ENCODE measurements at regions not wholly inside any gene's neighbourhood (a gene's known extent, or its start where the extent isn't known, plus 50 kb on each side); places are given as distances from the start of the nearest gene placed in this dataset.
"Not testable (repeated sequence)": the region's sequence is repeated elsewhere in the genome, so short reads cannot be mapped to it uniquely, and the experiment has no call there.

GRCh38 chr12:86590296-86590695 is 334.1 kb upstream of the MGAT4C start:
- no peak for DNase-seq (ENCODE audit: extremely low spot score)
- ChIA-PET CTCF (no interaction called here), POLR2A (no interaction called here)
- TF ChIP-seq CTCF (IDR thresholded peaks at IDR 0.05; ENCODE audit: control extremely low read depth, extremely low read depth, low read depth, missing control alignments) = no peak

- ChIA-PET CTCF (no interaction called here), POLR2A (no interaction called here)
- TF ChIP-seq CTCF (IDR thresholded peaks at IDR 0.05; ENCODE audit: control extremely low read depth, extremely low read depth, low read depth, missing control alignments) = no peak
- no peak for DNase-seq (ENCODE audit: extremely low spot score)
Measured at GRCh38 chr12:86574143-86574542, 318.0 kb upstream of the MGAT4C start.

GRCh38 chr12:86572455-86572854 is 316.3 kb upstream of the MGAT4C start:
- CTCF ChIA-PET = no interaction called here

GRCh38 chr12:86565038-86565437 is 308.8 kb upstream of the MGAT4C start:
- ChIA-PET CTCF (no interaction called here), POLR2A (no interaction called here)
- DNase-seq (ENCODE audit: extremely low spot score) = no peak
- no peak for TF ChIP-seq CTCF (IDR thresholded peaks at IDR 0.05; ENCODE audit: control extremely low read depth, extremely low read depth, low read depth, missing control alignments)

More at GRCh38 chr12:86572455-86572854, 316.3 kb upstream of the MGAT4C start:
- POLR2A ChIA-PET = no interaction called here
- DNase-seq (ENCODE audit: extremely low spot score) = no peak
- no peak for TF ChIP-seq CTCF (IDR thresholded peaks at IDR 0.05; ENCODE audit: control extremely low read depth, extremely low read depth, low read depth, missing control alignments)

GRCh38 chr12:86555491-86555890 is 299.3 kb upstream of the MGAT4C start:
- CTCF ChIA-PET; DNase-seq (ENCODE audit: extremely low spot score); POLR2A ChIA-PET: not testable (repeated sequence)

GRCh38 chr12:86551146-86551571 is 295.0 kb upstream of the MGAT4C start:
- ChIA-PET POLR2A (no interaction called here), CTCF (no interaction called here)
- no peak for DNase-seq (ENCODE audit: extremely low spot score)
- TF ChIP-seq CTCF (IDR thresholded peaks at IDR 0.05; ENCODE audit: control extremely low read depth, extremely low read depth, low read depth, missing control alignments) = no peak

GRCh38 chr12:86550218-86551145 is 294.3 kb upstream of the MGAT4C start:
- ChIA-PET POLR2A (no interaction called here), CTCF (no interaction called here)
- DNase-seq (ENCODE audit: extremely low spot score) = no peak
- TF ChIP-seq CTCF (IDR thresholded peaks at IDR 0.05; ENCODE audit: control extremely low read depth, extremely low read depth, low read depth, missing control alignments) = no peak
